GM12878 (cell line): ENCODE measurements at regions not wholly inside any gene's neighbourhood (a gene's known extent, or its start where the extent isn't known, plus 50 kb on each side); places are given as distances from the start of the nearest gene placed in this dataset.

Experiments
- ATAC-seq: fragments of 200-7000 bp; cut with Tn5 transposase; 3 replicates; pipeline ENCODE4 v1.9.1; 2020; ENCODE audit warnings: mild to moderate bottlenecking, moderate library complexity
- BruUV-seq: library from RNA; stranded (reverse); fragments of 400-500 nt; replicated peaks from 2 replicates; lab custom pipeline; 2021; lab: Mats Ljungman, UMichigan
- CTCF ChIA-PET: fragments of 300-600 bp; sonication (Branson Sonifier 250); formaldehyde crosslinking; extraction: SDS; loops from one replicate; lab custom pipeline; 2021; ENCODE audit warnings: inconsistent platforms; lab: Yijun Ruan, JAX
- POLR2A ChIA-PET: fragments of 350-600 bp; formaldehyde crosslinking; extraction: SDS; loops from one replicate; lab custom pipeline; 2021; ENCODE audit warnings: inconsistent platforms; lab: Charles Lee
- RAD21 ChIA-PET: fragments of 300-600 bp; sonication (Branson Sonifier 250); formaldehyde crosslinking; loops from one replicate; lab custom pipeline; 2023; ENCODE audit warnings: antibody characterized with exemption; ENCODE audit not compliant: unreplicated experiment; lab: Charles Lee
- SMC1A ChIA-PET: fragments of 300-600 bp; sonication (Branson Sonifier 250); formaldehyde crosslinking; loops from one replicate; lab custom pipeline; 2023; ENCODE audit not compliant: unreplicated experiment, uncharacterized antibody; lab: Charles Lee
- DNase-seq: peaks from one replicate; pipeline ENCODE4 v3.0.0-alpha.2; 2011; ENCODE audit warnings: low read depth, low spot score
- FAIRE-seq: peaks from 3 replicates; lab custom pipeline; 2011; peaks lifted over from hg19 to GRCh38; lab: Jason Lieb, UNC
- H2AFZ ChIP-seq: 2 replicates; pipeline ENCODE4 v1.6.0; 2011; ENCODE audit warnings: low read depth, low read length, control low read depth; ENCODE audit not compliant: control insufficient read depth
- H3K27ac ChIP-seq: 2 replicates; pipeline ENCODE4 v1.5.1; 2011; ENCODE audit warnings: control low read depth; ENCODE audit not compliant: control insufficient read depth, insufficient read depth
- H3K27me3 ChIP-seq, 2 experiments: replicated peaks in 1 of 2; 2 replicates each; pipeline versions ENCODE4 v1.6.0 to v1.6.1; 2011; ENCODE audit warnings: low read length in 1 of 2; ENCODE audit not compliant: control insufficient read depth in 2 of 2, insufficient read depth in 2 of 2
- H3K36me3 ChIP-seq, 2 experiments: 2 replicates each; pipeline ENCODE4 v1.5.1; 2011; ENCODE audit warnings: low read length in 1 of 2; ENCODE audit not compliant: control insufficient read depth in 2 of 2, insufficient read depth in 2 of 2
- H3K4me1 ChIP-seq: 2 replicates; pipeline ENCODE4 v1.6.1; 2011; ENCODE audit warnings: mild to moderate bottlenecking, low read length, moderate library complexity, mixed read lengths; ENCODE audit not compliant: control insufficient read depth, insufficient read depth
- H3K4me2 ChIP-seq: 2 replicates; pipeline ENCODE4 v1.6.0; 2011; ENCODE audit warnings: control low read depth; ENCODE audit not compliant: control insufficient read depth, insufficient read depth
- H3K4me3 ChIP-seq: fragments of 200-600 bp; sonication (generic); 2 replicates; pipeline ENCODE4 v1.5.1; 2016
- H3K79me2 ChIP-seq: 2 replicates; pipeline ENCODE4 v1.6.0; 2011; ENCODE audit warnings: low read length; ENCODE audit not compliant: control insufficient read depth, insufficient read depth
- H3K9ac ChIP-seq: 2 replicates; pipeline ENCODE4 v1.8.0; 2011; ENCODE audit warnings: low read length, control low read depth, mixed read lengths; ENCODE audit not compliant: control insufficient read depth, insufficient read depth
- H3K9me3 ChIP-seq: replicated peaks from 3 replicates; pipeline ENCODE4 v1.5.1; 2011; ENCODE audit warnings: mild to moderate bottlenecking, low read length; ENCODE audit not compliant: control insufficient read depth, insufficient read depth
- H4K20me1 ChIP-seq: 2 replicates; pipeline ENCODE4 v1.6.0; 2011; ENCODE audit not compliant: control insufficient read depth, insufficient read depth
- CEBPZ ChIP-seq: fragments of 150-350 bp; IDR thresholded peaks from 2 replicates; pipeline ENCODE4 v1.6.1; 2016; ENCODE audit warnings: low read depth, low read length
- CHD2 ChIP-seq: IDR thresholded peaks from 2 replicates; pipeline ENCODE4 v1.6.1; 2011; ENCODE audit warnings: low read depth, low read length, improper control_type of control experiment, borderline replicate concordance
- SPI1 ChIP-seq: IDR thresholded peaks from 2 replicates; pipeline ENCODE4 v1.6.1; 2011; ENCODE audit warnings: low read depth, mild to moderate bottlenecking, low read length, moderate library complexity, borderline replicate concordance; ENCODE audit not compliant: insufficient read depth
- TBL1XR1 ChIP-seq: IDR thresholded peaks from 2 replicates; pipeline ENCODE4 v1.6.1; 2012; ENCODE audit warnings: low read depth, low read length, improper control_type of control experiment
- TCF12 ChIP-seq: IDR thresholded peaks from 2 replicates; pipeline ENCODE4 v1.6.1; 2011; ENCODE audit warnings: low read depth, mild to moderate bottlenecking, low read length
- ZNF592 ChIP-seq: fragments of 450-650 bp; IDR thresholded peaks from 2 replicates; pipeline ENCODE4 v1.6.1; 2017; ENCODE audit warnings: mild to moderate bottlenecking, moderate library complexity
- WGBS: methylation state at CpG from one replicate; pipeline ENCODE4 v1.1.6; 2016; ENCODE audit warnings: low lambda C conversion rate; ENCODE audit not compliant: insufficient replicate concordance, insufficient coverage; ENCODE audit errors: missing lambda C conversion rate; 5-methylcytosine and 5-hydroxymethylcytosine counted together
- in situ Hi-C: fragments of 300-500 bp; cut with MboI; formaldehyde crosslinking; loops from 9 replicates; pipeline ENCODE4 v1.14.3; 2018; ENCODE audit warnings: mixed read lengths
- intact Hi-C: fragments of 100-400 bp; cut with micrococcal nuclease; formaldehyde crosslinking; loops from one replicate; pipeline ENCODE4 v1.14.2; 2022; ENCODE audit not compliant: unreplicated experiment

- Histone ChIP-seq H4K20me1 (no peaks in the 10 kb centered on the region), H3K27me3 (peaks cover 0 to 2% of the 10 kb centered on the region in 2 experiments; a peak in 2 of 4 replicates), H3K79me2 (no peaks in the 10 kb centered on the region), H3K36me3 (no peaks in the 10 kb centered on the region), H3K4me1 (no peaks in the 10 kb centered on the region), H3K4me3 (no peak overlapping the region), H2AFZ (no peak overlapping the region), H3K27ac (no peak overlapping the region), H3K9ac (no peak overlapping the region), H3K9me3 (no peaks in the 10 kb centered on the region), H3K4me2 (no peak overlapping the region)
- ATAC-seq (no peak), DNase-seq (no peak), FAIRE-seq (no peak)
- RAD21 ChIA-PET = no interaction called here
- CTCF ChIA-PET = interaction anchor here (1.3 to 1.9 kb wide), 2 partner anchors 22 to 408 kb away, joined by 3 to 5 read pairs; no protein-coding TSS in a partner anchor
- SMC1A ChIA-PET = interaction anchor here (0.7 to 2.0 kb wide), 2 partner anchors 68 to 408 kb away, joined by 3 to 4 read pairs; no protein-coding TSS in a partner anchor
- intact Hi-C loops (no loop called here), in situ Hi-C loops (no loop called here)
- no TSS peak for BruUV-seq
- TF ChIP-seq CHD2 (no peak), SPI1 (no peak), TBL1XR1 (no peak), CEBPZ (no peak), TCF12 (no peak), ZNF592 (no peak)
- 0% methylated on average over 1 of the region's 1 CpG for WGBS
- POLR2A ChIA-PET = no interaction called here
Measured at GRCh38 chr2:156181208-156181607, 151.3 kb downstream of the NR4A2 start.
